Esophagus squamous epithelium (tissue), 5 donors: ENCODE measurements at regions not wholly inside any gene's neighbourhood (a gene's known extent, or its start where the extent isn't known, plus 50 kb on each side); places are given as distances from the start of the nearest gene placed in this dataset.

ENCODE experiments used
- DNase-seq: peaks from one replicate; lab custom pipeline; 2025; lab: John Stamatoyannopoulos, UW
- H3K27ac ChIP-seq, 4 donors: fragments of 200-600 bp; sonication (generic); one replicate each; pipeline ENCODE4 v1.5.1; 2016 to 2019; ENCODE audit warnings: mild to moderate bottlenecking in 1 of 4
- H3K27me3 ChIP-seq, 4 donors: fragments of 200-600 bp; sonication (generic); 1 replicate in 3 of 4; 2 replicates in 1 of 4; pipeline versions ENCODE4 v1.5.1 to v1.6.0; 2017 to 2021; ENCODE audit warnings: antibody characterized with exemption in 1 of 4
- H3K36me3 ChIP-seq, 3 donors: fragments of 200-600 bp; sonication (generic); one replicate each; pipeline ENCODE4 v1.5.1; 2016 to 2019
- H3K4me1 ChIP-seq, 3 donors: fragments of 200-600 bp; sonication (generic); one replicate each; pipeline ENCODE4 v1.5.1; 2017 to 2019
- H3K4me3 ChIP-seq, 4 donors: fragments of 200-600 bp; sonication (generic); 1 replicate in 3 of 4; 2 replicates in 1 of 4; pipeline ENCODE4 v1.5.1; 2016 to 2019; ENCODE audit warnings: mild to moderate bottlenecking in 2 of 4, moderate library complexity in 1 of 4
- H3K9me3 ChIP-seq, 3 donors: fragments of 200-600 bp; sonication (generic); one replicate each; pipeline ENCODE4 v1.5.1; 2016 to 2019
- POLR2A ChIP-seq, 4 donors: fragments of 450-650 bp; IDR thresholded peaks; one replicate each; pipeline ENCODE4 v1.6.1; 2017; ENCODE audit warnings: antibody characterized with exemption in 4 of 4, mild to moderate bottlenecking in 4 of 4, moderate library complexity in 3 of 4
- WGBS, 2 donors: methylation state at CpG; one replicate each; pipeline ENCODE4 v1.1.5; 2018; 5-methylcytosine and 5-hydroxymethylcytosine counted together
- intact Hi-C: fragments of 100-400 bp; cut with DNase I; formaldehyde crosslinking; loops from one replicate; pipeline ENCODE4 v1.15.0; 2022
- TF ChIP-seq, protein P1 (sequence below), 6 experiments: fragments of 450-650 bp in 4 of 6; fragments of 200-600 bp in 2 of 6; sonication (generic) in 2 of 6; IDR thresholded peaks; one replicate each; pipeline ENCODE4 v1.5.1; 2016 to 2019; ENCODE audit warnings: antibody characterized with exemption in 6 of 6, mild to moderate bottlenecking in 4 of 6, moderate library complexity in 4 of 6
- donor health status: DM: yes; HTN: yes; CAD: no.

DNA sequence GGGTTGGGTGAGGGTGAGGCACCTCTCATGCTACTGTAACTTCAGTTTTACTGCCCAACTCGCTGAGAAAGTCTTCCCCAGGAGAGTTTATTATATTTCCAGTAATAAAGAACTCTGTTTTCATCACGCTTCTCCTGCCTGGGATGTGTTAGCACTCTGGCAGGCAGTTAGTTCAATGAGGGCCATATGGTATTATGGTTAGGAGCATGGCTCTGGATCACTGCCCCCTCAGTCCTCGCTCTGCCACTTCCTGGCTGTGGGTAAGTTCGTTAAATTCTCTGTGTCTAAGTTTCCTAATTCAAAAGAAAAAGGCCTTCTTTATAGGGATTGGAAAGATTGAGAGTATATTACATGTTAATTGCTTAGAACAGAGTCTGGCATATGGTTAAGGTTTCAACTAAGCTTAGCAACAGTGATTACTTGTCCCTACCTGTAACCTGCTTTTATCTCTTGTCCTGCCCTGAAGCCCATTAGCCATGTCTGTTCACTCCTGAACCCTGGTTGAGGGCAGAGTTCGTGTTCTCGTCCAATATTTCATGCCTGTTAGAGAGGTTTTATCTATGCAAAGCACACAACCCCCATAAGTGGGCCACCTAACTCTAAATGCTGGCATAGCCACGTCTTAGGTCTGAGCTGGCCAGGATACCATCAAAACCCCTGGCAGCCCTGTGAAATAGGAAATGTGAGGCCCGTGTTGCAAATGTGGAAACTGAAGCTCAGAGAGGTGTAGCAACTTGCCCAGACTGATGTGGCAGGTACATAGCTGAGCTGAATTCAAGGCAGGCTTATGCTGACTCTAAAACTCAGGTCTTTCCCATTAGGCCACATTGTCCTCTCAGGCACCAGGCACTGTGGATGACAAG, 342.5 kb upstream of the JARID2 start:
- no peaks in the 10 kb centered on the region for H3K27me3 ChIP-seq
- intact Hi-C loops = no loop called here
- DNase-seq = no peak

DNA sequence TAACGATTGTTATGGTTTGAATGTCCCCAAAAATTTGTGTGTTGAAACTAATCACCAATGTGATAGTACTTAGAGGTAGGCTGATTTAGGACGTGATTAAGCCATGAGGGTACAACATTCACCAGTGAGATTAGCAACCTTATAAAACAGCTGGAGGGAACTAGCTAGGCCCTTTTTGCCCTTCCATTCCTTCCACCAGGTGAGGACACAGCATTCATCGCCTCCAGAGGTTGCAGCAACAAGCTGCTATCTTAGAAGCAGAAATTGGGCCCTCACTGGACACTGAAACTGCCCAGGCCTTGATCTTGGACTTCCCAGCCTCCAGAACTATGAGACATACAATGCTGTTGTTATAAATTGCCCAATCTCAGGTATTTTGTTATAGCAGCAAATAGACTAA, 340.7 kb upstream of the JARID2 start:
- TF ChIP-seq, protein P1, sequence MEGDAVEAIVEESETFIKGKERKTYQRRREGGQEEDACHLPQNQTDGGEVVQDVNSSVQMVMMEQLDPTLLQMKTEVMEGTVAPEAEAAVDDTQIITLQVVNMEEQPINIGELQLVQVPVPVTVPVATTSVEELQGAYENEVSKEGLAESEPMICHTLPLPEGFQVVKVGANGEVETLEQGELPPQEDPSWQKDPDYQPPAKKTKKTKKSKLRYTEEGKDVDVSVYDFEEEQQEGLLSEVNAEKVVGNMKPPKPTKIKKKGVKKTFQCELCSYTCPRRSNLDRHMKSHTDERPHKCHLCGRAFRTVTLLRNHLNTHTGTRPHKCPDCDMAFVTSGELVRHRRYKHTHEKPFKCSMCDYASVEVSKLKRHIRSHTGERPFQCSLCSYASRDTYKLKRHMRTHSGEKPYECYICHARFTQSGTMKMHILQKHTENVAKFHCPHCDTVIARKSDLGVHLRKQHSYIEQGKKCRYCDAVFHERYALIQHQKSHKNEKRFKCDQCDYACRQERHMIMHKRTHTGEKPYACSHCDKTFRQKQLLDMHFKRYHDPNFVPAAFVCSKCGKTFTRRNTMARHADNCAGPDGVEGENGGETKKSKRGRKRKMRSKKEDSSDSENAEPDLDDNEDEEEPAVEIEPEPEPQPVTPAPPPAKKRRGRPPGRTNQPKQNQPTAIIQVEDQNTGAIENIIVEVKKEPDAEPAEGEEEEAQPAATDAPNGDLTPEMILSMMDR (IDR thresholded peaks at IDR 0.05) = no peak
- no peak for TF ChIP-seq POLR2A (IDR thresholded peaks at IDR 0.05)
- H3K4me3 ChIP-seq = no peak overlapping the region
- no peak overlapping the region for H3K27ac ChIP-seq
- DNase-seq = no peak
- H3K4me1 ChIP-seq = peaks cover 0 to 27% (median 7%) of the 10 kb centered on the region in 3 donors
- no peaks in the 10 kb centered on the region for H3K27me3 ChIP-seq
- WGBS, 2 donors = 79 to 94% methylated on average over 2 of the region's 3 CpGs
- intact Hi-C loops = no loop called here
- H3K9me3 ChIP-seq = no peaks in the 10 kb centered on the region
- no peaks in the 10 kb centered on the region for H3K36me3 ChIP-seq

More for the DNA sequence above, 342.5 kb upstream of the JARID2 start:
- 32 to 59% methylated on average over 5 to 8 of the region's 8 CpGs for WGBS, 2 donors
- Histone ChIP-seq H3K27ac (peak overlapping the region in 3 of 4 donors; percentile 39 to 56 (median 44)), H3K9me3 (no peaks in the 10 kb centered on the region), H3K36me3 (no peaks in the 10 kb centered on the region), H3K4me1 (peaks cover 0 to 27% (median 7%) of the 10 kb centered on the region in 3 donors), H3K4me3 (no peak overlapping the region)
- TF ChIP-seq POLR2A (IDR thresholded peaks at IDR 0.05) = no peak

DNA sequence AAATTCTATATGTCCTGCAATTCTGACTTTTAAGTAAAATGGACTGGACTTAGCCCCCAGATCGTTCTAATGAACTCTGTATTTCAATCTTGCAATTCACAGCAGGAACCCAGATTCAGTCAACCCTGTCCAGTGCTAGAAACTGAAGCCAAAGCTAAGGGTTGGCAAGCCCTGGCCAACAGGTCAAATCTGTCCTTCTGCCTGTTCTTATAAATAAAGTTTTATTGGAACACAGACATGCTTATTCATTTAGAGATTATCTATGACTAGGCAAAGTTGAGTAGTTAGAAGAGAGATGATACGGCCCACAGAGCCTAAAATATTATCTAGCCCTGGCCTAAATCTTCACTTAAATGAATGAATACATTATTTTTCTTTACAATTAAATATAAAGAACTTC, 339.2 kb upstream of the JARID2 start:
- Histone ChIP-seq H3K36me3 (no peaks in the 10 kb centered on the region), H3K9me3 (no peaks in the 10 kb centered on the region), H3K4me1 (peaks cover 0 to 27% (median 7%) of the 10 kb centered on the region in 3 donors), H3K4me3 (no peak overlapping the region), H3K27me3 (no peaks in the 10 kb centered on the region), H3K27ac (no peak overlapping the region)
- no peak for DNase-seq
- intact Hi-C loops = no loop called here
- 87 to 88% methylated on average over 2 of the region's 2 CpGs for WGBS, 2 donors
- TF ChIP-seq, protein P1 (IDR thresholded peaks at IDR 0.05) = no peak

DNA sequence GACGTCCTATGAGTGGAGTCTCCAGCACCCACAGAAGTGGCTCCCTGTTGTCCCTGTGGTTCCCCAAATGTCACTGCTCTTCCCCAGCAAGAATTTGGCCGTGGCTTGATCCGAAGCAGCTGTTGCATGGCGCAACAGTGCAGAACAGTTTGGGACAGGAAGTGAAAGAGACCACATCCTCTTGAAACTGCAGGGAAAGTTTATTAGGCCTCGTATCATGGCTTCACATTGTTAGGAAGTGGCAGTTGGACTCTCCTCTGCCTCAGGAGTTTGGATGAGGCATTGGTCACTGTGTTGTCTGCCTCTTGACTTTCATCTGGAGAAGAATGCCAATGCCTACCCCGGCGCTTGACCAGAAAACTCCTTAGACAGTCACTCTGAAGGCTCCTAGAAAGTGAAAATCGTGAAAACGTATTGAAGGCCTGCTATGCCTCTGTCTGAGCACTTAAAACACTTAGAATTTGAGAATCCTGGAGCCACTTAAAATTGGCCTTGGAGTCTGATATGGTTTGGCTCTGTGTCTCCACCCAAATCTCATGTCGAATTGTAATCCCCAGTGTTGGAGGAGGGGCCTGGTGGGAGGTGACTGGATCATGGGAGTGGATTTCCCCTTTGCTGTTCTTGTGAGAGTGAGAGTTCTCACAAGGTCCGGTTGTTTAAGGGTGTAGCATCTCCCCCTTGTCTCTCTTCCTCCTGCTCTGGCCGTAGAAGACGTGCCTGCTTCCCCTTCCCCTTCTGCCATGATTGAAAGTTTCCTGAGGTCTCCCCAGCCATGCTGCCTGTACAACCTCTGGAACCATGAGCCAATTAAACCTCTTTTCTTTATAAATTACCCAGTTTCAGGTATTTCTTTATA, 334.9 kb upstream of the JARID2 start:
- no peak for TF ChIP-seq POLR2A (IDR thresholded peaks at IDR 0.05)
- TF ChIP-seq, protein P1 (IDR thresholded peaks at IDR 0.05) = no peak
- H3K36me3 ChIP-seq = no peaks in the 10 kb centered on the region
- peak overlapping the region in 1 of 4 donors; percentile 59 for H3K27ac ChIP-seq
- 62 to 79% methylated on average over 13 of the region's 13 CpGs for WGBS, 2 donors
- DNase-seq = no peak
- no peak overlapping the region for H3K4me3 ChIP-seq
- H3K9me3 ChIP-seq = no peaks in the 10 kb centered on the region
- intact Hi-C loops = no loop called here
- peaks cover 0 to under 1% (median 0%) of the 10 kb centered on the region in 3 donors for H3K4me1 ChIP-seq
- no peaks in the 10 kb centered on the region for H3K27me3 ChIP-seq

DNA sequence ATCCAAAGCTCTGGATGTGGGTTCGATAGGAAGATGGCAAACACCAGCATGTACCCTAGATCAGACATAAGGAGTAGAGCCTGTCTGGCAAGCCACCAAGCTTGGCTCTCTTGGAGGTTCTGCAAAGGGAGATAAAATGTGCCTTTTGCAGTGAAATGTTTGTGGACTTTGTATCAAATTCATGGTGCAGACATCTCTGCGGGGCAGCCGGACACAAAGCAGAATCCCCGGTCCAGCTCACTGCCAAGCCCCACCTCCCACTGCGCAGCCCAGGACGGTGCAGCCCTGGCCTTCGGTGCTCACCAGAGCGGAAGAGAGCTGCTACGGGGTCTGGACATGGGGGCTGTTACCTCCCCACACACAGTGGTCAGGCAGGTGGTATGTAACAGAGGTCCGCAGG, 333.6 kb upstream of the JARID2 start:
- WGBS, 2 donors = 88 to 91% methylated on average over 4 to 10 of the region's 10 CpGs
- Histone ChIP-seq H3K27me3 (no peaks in the 10 kb centered on the region), H3K9me3 (no peaks in the 10 kb centered on the region), H3K27ac (no peak overlapping the region), H3K4me3 (no peak overlapping the region), H3K36me3 (no peaks in the 10 kb centered on the region), H3K4me1 (no peaks in the 10 kb centered on the region)
- intact Hi-C loops = no loop called here
- no peak for DNase-seq
- TF ChIP-seq POLR2A (IDR thresholded peaks at IDR 0.05) = no peak
- TF ChIP-seq, protein P1 (IDR thresholded peaks at IDR 0.05) = no peak
